Fibroblast of gingiva (primary cell): ENCODE measurements at regions not wholly inside any gene's neighbourhood (a gene's known extent, or its start where the extent isn't known, plus 50 kb on each side); places are given as distances from the start of the nearest gene placed in this dataset.
"Not testable (repeated sequence)": the region's sequence is repeated elsewhere in the genome, so short reads cannot be mapped to it uniquely, and the experiment has no call there.

ENCODE experiments used
- DNase-seq: peaks from one replicate; pipeline ENCODE4 v3.0.0-alpha.2; 2011; ENCODE audit warnings: low read depth

- no peak for DNase-seq
Measured at GRCh38 chr5:63894690-63895089, 67.6 kb downstream of the HTR1A start.

GRCh38 chr5:63878788-63879187 lies 83.5 kb downstream of the HTR1A start:
- no peak for DNase-seq

GRCh38 chr5:63877961-63878360 lies 84.3 kb downstream of the HTR1A start:
- DNase-seq, result no peak

- no peak for DNase-seq
Measured at GRCh38 chr5:63860379-63860778, 101.9 kb downstream of the HTR1A start.

- no peak for DNase-seq
Measured at GRCh38 chr5:63854076-63854475, 108.2 kb downstream of the HTR1A start.

- no peak for DNase-seq
Measured at GRCh38 chr5:63843190-63843589, 119.1 kb downstream of the HTR1A start.

GRCh38 chr5:63837437-63837836 lies 124.8 kb downstream of the HTR1A start:
- no peak for DNase-seq

- no peak for DNase-seq
Measured at GRCh38 chr5:63831381-63831780, 130.9 kb downstream of the HTR1A start.

GRCh38 chr5:63825984-63826383 lies 136.3 kb downstream of the HTR1A start:
- DNase-seq, result no peak

- DNase-seq, result no peak
Measured at GRCh38 chr5:63823583-63823982, 138.7 kb downstream of the HTR1A start.

- DNase-seq, result no peak
Measured at GRCh38 chr5:63822614-63823013, 139.6 kb downstream of the HTR1A start.

- DNase-seq, result no peak
Measured at GRCh38 chr5:63820577-63820976, 141.7 kb downstream of the HTR1A start.

- DNase-seq, result no peak
Measured at GRCh38 chr5:63812693-63813092, 149.6 kb downstream of the HTR1A start.

GRCh38 chr5:63811961-63812360 lies 150.3 kb downstream of the HTR1A start:
- DNase-seq, result no peak

- DNase-seq, result no peak
Measured at GRCh38 chr5:63811286-63811685, 151.0 kb downstream of the HTR1A start.

- DNase-seq, result no peak
Measured at GRCh38 chr5:63805151-63805550, 157.1 kb downstream of the HTR1A start.

- DNase-seq, result no peak
Measured at GRCh38 chr5:63803165-63803564, 159.1 kb downstream of the HTR1A start.

GRCh38 chr5:63794979-63795378 lies 167.3 kb downstream of the HTR1A start:
- no peak for DNase-seq

- DNase-seq, result no peak
Measured at GRCh38 chr5:63794296-63794695, 167.9 kb downstream of the HTR1A start.

- DNase-seq, result no peak
Measured at GRCh38 chr5:63774939-63775338, 187.3 kb downstream of the HTR1A start.

- no peak for DNase-seq
Measured at GRCh38 chr5:63768221-63768620, 194.0 kb downstream of the HTR1A start.

- DNase-seq, result no peak
Measured at GRCh38 chr5:63760965-63761364, 201.3 kb downstream of the HTR1A start.

GRCh38 chr5:63743096-63743798 lies 219.0 kb downstream of the HTR1A start:
- DNase-seq, result no peak

- not testable (repeated sequence) for DNase-seq
Measured at GRCh38 chr5:63732880-63733279, 229.4 kb downstream of the HTR1A start.
